BLaER1 treated with 17β-estradiol and CSF1 and Interleukin-3, amounts not matched to agents 10 nM and 100 nM (cell line): ENCODE measurements at regions not wholly inside any gene's neighbourhood (a gene's known extent, or its start where the extent isn't known, plus 50 kb on each side); places are given as distances from the start of the nearest gene placed in this dataset.
"Not testable (repeated sequence)": the region's sequence is repeated elsewhere in the genome, so short reads cannot be mapped to it uniquely, and the experiment has no call there.

Source experiments
- H3K27ac ChIP-seq, 11 experiments: shearing (Covaris generic); formaldehyde crosslinking; 2 replicates each; pipeline ENCODE4 v1.8.1; 2022
- H3K27me3 ChIP-seq, 11 experiments: shearing (Covaris generic); formaldehyde crosslinking; 2 replicates each; pipeline ENCODE4 v1.8.1; 2022
- H3K36me3 ChIP-seq, 11 experiments: shearing (Covaris generic); formaldehyde crosslinking; 2 replicates each; pipeline ENCODE4 v1.8.1; 2022
- H3K4me1 ChIP-seq, 10 experiments: shearing (Covaris generic); formaldehyde crosslinking; 2 replicates each; pipeline ENCODE4 v1.8.1; 2022
- H3K4me2 ChIP-seq, 11 experiments: shearing (Covaris generic); formaldehyde crosslinking; 2 replicates each; pipeline ENCODE4 v1.8.1; 2022
- H3K4me3 ChIP-seq, 10 experiments: shearing (Covaris generic); formaldehyde crosslinking; 2 replicates each; pipeline ENCODE4 v1.8.1; 2022
- H3K9ac ChIP-seq, 11 experiments: shearing (Covaris generic); formaldehyde crosslinking; 2 replicates each; pipeline ENCODE4 v1.8.1; 2022
- H3K9me3 ChIP-seq, 11 experiments: shearing (Covaris generic); formaldehyde crosslinking; replicated peaks in 1 of 11; 2 replicates each; pipeline ENCODE4 v1.8.1; 2022
- H4K20me1 ChIP-seq, 11 experiments: shearing (Covaris generic); formaldehyde crosslinking; 2 replicates each; pipeline ENCODE4 v1.8.1; 2022

DNA sequence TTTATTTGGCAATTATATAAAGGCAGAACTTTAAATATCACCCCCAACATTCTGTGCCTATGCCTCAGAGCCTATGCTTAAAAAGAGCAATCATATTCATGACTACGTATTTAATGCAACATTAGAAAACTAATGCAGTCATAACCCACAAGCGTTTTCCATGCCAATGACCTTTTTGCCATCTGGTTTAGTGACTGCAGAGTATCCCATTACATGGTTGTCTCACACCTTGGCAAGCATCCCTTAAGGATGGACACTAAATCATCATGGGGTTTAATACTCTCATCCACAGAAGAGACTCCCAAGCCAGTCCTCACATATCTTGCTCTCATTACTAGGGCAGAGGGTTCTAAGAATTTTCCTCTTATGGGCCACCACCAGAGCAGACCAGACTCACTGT, 188.2 kb upstream of the PLGLB2 start:
- H4K20me1 ChIP-seq, H3K9me3 ChIP-seq, H3K27ac ChIP-seq, H3K4me3 ChIP-seq, H3K4me2 ChIP-seq, H3K27me3 ChIP-seq, H3K9ac ChIP-seq, H3K36me3 ChIP-seq, H3K4me1 ChIP-seq: not testable (repeated sequence)

DNA sequence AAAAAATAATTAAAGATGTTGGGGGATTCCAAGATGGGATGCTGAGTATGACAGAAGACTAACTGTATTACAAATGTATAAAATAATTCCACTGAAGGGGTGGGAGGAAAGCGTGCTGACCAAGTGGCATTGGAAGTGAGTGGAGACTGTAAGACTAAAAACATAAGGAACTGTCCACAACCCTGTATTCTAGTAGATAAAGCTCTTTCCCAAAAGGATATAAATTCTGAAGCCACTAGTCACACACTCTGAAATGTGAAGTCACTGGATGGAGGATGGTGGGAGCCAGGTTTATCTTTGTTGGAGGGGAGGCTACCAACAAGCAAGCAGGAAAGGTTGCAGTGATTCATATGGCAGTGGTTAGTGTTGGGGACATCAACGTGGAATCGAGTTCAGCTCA, 182.8 kb upstream of the PLGLB2 start:
- H3K9ac ChIP-seq, H3K4me1 ChIP-seq, H3K4me3 ChIP-seq, H3K4me2 ChIP-seq, H3K9me3 ChIP-seq, H3K27me3 ChIP-seq, H4K20me1 ChIP-seq, H3K27ac ChIP-seq, H3K36me3 ChIP-seq: not testable (repeated sequence)

DNA sequence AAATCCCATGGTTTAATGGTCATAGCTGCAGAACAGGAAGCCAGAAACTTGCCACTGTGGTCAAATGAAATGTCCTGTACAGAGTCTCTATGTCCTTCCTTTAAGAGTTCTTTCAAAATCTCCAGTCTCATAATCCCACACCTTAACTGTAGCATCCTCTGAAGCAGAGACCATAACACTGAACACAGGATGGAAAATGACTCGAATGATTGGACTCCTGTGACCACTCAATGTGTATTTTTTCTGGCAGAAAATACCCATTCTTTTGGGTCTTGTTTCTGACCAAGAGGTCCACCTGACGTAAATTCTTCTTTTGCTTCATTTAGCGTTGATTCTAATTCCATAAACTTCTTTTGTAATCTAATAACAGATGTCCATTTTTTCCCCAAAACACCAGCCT, 181.4 kb upstream of the PLGLB2 start:
- H3K9ac ChIP-seq, H3K4me1 ChIP-seq, H3K27me3 ChIP-seq, H3K4me3 ChIP-seq, H3K9me3 ChIP-seq, H3K4me2 ChIP-seq, H4K20me1 ChIP-seq, H3K36me3 ChIP-seq, H3K27ac ChIP-seq: not testable (repeated sequence)

DNA sequence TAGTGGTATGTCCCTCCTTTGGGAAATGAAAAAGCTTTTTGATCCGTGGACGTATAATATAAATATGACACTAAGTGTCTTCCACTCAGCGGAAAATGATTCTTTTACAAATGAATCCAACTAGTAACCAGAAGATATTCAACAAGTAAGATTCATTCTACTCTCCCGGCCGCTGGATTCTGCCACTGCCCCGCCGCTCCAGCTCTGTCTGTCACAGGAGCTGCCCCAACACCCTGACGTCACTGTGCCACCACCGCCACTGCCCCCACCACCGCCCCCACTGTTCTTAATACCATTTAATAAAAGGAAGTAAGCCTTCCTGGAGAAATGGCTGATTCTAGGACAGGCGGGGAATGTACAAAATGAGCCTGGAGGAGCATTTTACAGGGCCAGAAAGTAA, 180.8 kb upstream of the PLGLB2 start:
- H3K27ac ChIP-seq, H3K27me3 ChIP-seq, H3K9me3 ChIP-seq: not testable (repeated sequence)

DNA sequence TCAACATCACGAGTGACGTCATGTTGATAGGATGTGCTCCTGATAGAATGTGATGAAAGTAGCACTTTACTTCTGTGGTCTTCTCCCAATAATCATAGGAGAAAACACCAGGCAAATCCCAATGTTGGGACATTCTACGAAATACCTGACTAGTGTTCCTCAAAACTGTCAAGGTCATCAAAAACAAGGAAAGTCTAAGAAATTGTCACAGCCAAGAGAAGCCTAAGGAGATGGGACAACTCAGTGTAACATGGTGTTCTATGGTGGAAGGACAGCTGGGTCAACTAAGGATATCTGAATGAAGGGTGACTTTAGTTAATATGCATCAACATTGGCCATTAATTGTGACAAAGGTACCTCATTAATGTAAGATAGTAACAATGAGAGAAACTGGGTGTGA, 180.0 kb upstream of the PLGLB2 start:
- not testable (repeated sequence) for H3K27me3 ChIP-seq, H4K20me1 ChIP-seq, H3K9me3 ChIP-seq, H3K9ac ChIP-seq, H3K36me3 ChIP-seq, H3K27ac ChIP-seq, H3K4me3 ChIP-seq, H3K4me2 ChIP-seq, H3K4me1 ChIP-seq

More for the DNA sequence above, 180.8 kb upstream of the PLGLB2 start:
- H4K20me1 ChIP-seq, H3K36me3 ChIP-seq, H3K4me3 ChIP-seq, H3K4me1 ChIP-seq, H3K9ac ChIP-seq, H3K4me2 ChIP-seq: not testable (repeated sequence)

DNA sequence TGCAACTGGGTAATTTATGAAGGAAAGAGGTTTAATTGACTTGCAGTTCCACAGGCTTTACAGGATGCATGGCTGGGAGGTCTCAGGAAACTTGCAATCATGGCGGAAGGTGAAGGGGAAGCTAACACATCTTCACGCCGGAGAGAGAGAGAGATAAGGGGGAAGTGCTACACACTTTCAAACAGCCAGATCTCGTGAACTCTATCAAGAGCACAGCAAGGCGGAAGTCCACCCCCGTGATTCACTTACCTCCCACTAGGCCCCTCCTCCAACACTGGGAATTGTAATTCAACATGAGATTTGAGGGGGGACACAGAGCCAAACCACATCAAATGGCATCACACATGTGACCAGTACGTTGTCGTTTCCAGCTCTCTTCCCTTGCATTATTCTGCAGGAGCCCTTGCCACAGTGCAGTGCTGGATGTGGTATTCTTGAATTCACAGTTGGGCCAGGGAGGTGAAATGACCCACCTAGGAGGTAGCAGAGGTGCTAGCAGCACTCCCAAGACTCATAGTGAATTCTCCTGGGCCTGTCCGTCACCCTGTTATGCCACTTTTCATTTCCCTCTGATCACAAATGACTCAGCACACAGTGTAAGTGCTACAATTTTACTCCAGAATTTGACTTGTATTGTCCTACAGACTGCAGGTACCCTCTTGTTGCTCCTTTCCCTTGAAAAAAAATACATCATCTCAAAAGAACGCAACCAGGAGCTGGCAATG, 179.2 kb upstream of the PLGLB2 start:
- H3K4me2 ChIP-seq, H3K27me3 ChIP-seq, H3K36me3 ChIP-seq, H3K9me3 ChIP-seq, H3K4me1 ChIP-seq, H3K27ac ChIP-seq, H3K4me3 ChIP-seq, H3K9ac ChIP-seq, H4K20me1 ChIP-seq: not testable (repeated sequence)

DNA sequence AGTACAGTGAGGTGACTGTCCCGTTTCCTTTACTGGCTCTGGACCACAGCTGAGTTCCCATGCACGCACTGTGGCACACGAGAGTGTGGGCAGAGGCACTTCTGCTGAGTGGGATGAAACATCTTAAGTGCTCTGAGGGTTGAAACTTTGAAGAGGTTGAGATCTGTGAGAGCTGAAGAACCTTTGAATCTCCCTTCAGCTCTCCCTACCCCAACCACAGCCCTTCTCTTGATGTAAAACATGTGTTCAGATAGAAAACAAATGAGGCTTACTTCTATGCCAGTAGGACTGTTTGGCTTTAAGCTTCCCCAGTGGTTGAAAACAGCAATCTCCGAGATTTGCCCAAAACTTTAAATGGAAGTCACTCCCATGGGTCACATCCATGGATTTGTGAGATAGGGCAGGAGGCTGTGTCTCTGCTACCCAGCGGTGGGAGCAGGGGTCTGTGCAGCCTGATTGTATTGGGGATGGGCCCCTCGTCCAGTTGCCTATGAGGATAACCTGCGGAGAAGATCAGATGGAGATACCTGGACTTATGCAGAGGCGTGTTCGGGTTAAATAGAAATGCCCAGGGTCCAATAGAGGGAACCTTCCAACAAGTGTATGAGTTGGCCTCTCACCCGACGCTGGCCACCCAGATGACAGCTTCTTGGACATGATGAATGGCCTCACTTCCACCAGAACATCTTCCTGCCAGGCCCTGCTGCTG, 178.0 kb upstream of the PLGLB2 start:
- H3K4me3 ChIP-seq, H3K4me2 ChIP-seq, H3K4me1 ChIP-seq, H3K36me3 ChIP-seq, H3K9me3 ChIP-seq, H3K27ac ChIP-seq, H3K27me3 ChIP-seq, H3K9ac ChIP-seq, H4K20me1 ChIP-seq: not testable (repeated sequence)

DNA sequence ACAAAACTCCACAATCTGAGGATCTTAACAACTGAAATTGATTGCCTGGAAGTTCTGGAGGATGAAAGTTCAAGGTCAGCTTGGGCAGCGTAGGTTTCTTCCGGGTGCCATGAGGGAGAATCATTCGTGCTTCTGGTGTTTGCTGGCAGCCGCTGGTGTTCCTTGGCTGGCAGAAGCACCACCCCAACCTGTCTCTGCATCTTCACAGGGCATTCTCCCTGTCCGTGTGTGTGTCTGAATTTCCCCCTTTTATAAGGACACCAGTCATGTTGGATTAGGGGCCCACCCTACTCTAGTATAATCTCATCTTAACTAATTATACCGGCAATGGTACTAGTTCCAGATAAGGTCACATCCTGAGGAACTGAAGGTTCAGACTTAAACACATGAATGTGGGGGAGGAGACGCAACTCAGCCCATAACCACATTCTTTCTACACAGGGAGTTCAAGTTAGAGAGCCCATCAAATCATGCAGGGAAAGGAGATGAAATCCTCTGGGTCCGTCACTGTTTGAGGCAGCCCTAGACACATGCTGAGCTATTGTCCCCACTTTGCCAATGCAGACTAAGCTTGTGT, 175.9 kb upstream of the PLGLB2 start:
- H3K9ac ChIP-seq, result not testable (repeated sequence)

DNA sequence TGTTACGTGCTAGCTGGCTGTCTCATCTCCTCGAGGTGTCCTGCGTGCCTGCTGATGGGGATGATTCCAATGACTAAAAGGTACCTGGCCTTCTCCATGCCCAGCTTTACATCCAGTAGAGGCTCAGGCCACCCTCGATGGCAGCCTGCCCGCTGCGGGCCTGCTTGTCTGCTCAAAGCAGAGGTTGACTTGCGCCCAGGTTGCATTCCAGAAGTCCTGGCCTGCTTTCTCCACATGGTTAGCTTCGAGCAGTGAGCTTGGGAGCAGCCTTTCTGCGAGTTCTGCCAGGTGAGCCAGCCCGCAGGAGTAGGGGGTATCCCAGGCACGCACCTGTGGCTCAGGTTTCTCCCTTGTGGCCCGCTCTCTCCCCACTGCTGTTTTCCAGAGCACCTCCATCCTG, 175.0 kb upstream of the PLGLB2 start:
- not testable (repeated sequence) for H3K27me3 ChIP-seq, H3K9me3 ChIP-seq, H3K4me2 ChIP-seq, H4K20me1 ChIP-seq, H3K36me3 ChIP-seq, H3K9ac ChIP-seq, H3K27ac ChIP-seq, H3K4me3 ChIP-seq, H3K4me1 ChIP-seq

More for the DNA sequence above, 175.9 kb upstream of the PLGLB2 start:
- not testable (repeated sequence) for H3K36me3 ChIP-seq, H4K20me1 ChIP-seq, H3K27me3 ChIP-seq, H3K4me3 ChIP-seq, H3K9me3 ChIP-seq, H3K4me2 ChIP-seq, H3K4me1 ChIP-seq, H3K27ac ChIP-seq

DNA sequence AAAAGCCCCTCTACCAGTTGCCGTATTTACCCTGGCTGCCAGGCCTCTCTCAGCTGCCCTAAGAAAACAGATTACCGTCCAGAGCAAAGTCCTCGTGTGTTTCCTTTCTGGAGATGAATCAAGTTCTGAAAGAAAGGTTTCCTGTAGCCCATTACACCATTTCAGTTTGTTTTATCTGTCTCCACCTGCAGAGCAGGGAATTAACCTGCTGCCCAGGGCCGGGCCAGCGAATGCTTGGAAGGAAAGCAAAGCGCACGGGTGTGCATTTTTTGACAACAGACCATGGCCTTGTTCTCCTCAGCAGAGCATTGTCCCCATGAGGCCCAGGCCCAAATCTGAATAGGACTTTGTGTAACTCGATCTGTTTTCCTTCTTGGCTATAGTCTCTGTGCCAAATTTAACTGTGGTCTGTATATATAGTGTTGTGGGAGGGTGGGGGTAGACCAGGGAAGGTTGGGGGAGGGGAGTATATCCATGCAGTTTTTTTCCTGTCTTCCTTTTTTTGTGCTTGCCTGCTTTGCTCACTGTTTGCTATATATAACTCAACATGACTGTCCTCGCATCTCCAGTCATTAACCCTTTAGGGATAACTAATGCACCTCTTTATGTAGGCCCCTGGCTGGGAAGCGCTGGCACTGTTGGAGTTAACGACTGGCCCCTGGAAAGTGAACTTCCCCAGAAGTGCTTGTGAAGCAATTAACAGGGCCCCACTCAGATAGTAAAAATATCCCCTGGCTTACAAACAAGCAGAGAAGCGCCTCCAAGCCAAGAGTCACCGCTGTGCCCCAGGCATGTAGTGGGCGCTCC, 174.3 kb upstream of the PLGLB2 start:
- not testable (repeated sequence) for H3K27ac ChIP-seq, H3K4me2 ChIP-seq, H4K20me1 ChIP-seq, H3K9me3 ChIP-seq, H3K4me1 ChIP-seq, H3K27me3 ChIP-seq, H3K36me3 ChIP-seq, H3K9ac ChIP-seq, H3K4me3 ChIP-seq

DNA sequence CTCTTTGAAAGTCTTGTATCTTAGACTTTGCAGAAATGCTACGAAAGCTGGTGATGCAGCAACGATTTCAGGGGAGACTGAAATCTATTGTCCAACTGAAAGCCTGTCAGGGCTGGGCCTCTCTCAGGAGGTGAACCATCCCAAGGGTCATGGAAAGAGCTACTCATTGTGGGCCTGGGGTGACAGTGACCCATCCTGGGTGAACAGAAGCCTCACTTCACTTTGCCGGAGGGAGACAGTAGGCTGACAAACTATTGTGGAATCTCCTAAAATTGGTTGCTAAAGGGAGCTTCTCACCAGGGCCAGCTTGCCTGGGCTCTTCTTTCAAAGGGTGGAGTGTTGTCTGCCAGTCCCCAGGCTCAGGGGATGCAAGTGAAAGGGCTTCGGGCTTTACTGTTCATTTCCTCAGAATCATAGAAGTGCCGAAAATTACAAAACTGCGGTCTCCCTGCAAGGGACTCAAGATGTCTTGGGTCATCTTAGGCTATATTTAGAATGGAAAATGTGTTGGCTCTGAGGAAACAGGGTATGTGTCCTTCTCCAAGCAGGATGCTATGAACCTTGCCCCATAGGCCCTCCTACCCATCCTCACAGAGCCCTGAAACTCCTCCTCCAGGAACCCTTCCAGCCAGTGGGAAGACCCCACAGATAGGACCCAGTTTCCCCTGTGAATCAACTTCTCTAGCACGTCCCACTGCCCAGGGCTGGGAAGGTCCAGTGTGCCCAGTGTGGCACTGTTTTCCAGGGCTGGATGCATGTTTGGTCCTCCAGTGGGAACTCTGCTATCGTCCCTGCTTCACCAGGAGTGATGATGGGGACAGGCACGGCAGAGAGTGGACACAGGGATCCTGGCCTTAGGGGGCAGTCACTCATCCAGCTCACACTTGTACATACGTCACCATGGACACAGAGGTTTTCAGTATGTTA, 173.4 kb upstream of the PLGLB2 start:
- not testable (repeated sequence) for H4K20me1 ChIP-seq, H3K9ac ChIP-seq, H3K4me1 ChIP-seq, H3K27ac ChIP-seq, H3K36me3 ChIP-seq, H3K4me3 ChIP-seq, H3K9me3 ChIP-seq, H3K4me2 ChIP-seq, H3K27me3 ChIP-seq

DNA sequence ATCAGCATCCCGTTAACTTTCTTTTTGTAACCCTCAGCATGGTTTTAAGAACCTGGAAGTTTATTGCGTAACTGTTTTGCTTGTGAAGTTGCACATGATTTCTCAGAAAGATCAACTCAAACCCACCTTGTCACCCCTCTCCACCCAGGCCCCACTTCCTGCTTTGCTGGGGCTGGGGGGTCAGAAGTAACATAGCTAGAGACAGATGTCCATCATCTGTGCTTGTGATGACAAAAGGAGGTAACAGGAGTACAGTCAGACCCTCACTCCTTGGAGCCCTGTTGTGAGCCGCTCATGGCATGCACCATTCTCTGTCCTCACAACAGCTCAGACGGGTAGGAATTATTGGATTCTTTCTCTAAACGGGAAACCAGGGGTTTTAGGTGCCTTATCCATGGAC, 172.7 kb upstream of the PLGLB2 start:
- H4K20me1 ChIP-seq, H3K4me2 ChIP-seq, H3K36me3 ChIP-seq, H3K9ac ChIP-seq, H3K27ac ChIP-seq, H3K4me1 ChIP-seq, H3K27me3 ChIP-seq, H3K9me3 ChIP-seq, H3K4me3 ChIP-seq: not testable (repeated sequence)

DNA sequence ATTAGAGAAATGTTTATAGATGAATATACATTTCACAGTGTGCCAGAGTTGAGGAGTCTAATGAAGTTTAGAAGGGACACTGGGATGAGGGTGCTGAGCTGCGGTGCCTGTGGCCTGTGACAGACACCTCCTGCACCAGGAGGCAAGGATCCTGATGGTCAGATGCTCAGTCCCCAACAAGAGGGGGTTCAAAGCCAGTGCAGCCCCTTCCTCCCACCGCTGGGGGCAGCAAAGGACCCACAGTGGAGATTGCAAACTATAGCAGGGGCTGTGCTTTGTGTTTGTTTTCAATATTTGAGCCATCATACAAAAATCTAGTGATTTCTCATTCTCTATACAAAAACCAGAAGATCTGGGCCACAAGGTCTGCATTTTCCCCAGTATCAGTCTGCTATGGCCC, 170.5 kb upstream of the PLGLB2 start:
- H3K27ac ChIP-seq, H4K20me1 ChIP-seq, H3K4me1 ChIP-seq, H3K9me3 ChIP-seq, H3K4me3 ChIP-seq, H3K9ac ChIP-seq, H3K27me3 ChIP-seq, H3K36me3 ChIP-seq, H3K4me2 ChIP-seq: not testable (repeated sequence)
